Endodermal cell (in vitro differentiated cells): ENCODE measurements at regions not wholly inside any gene's neighbourhood (a gene's known extent, or its start where the extent isn't known, plus 50 kb on each side); places are given as distances from the start of the nearest gene placed in this dataset.

ENCODE experiments used
- DNase-seq: peaks from one replicate; pipeline ENCODE4 v3.0.0-alpha.2; 2017
- H3K27ac ChIP-seq: 2 replicates; pipeline ENCODE4 v1.5.1; 2013; ENCODE audit warnings: mild to moderate bottlenecking, low read depth, low read length, moderate library complexity
- H3K27me3 ChIP-seq: 2 replicates; pipeline ENCODE4 v1.6.1; 2013; ENCODE audit warnings: mild to moderate bottlenecking, low read length, moderate library complexity; ENCODE audit not compliant: insufficient read depth, control insufficient read depth, poor library complexity, severe bottlenecking
- H3K36me3 ChIP-seq: 2 replicates; pipeline ENCODE4 v1.7.0; 2013; ENCODE audit warnings: mild to moderate bottlenecking, low read length, moderate library complexity; ENCODE audit not compliant: control insufficient read depth, insufficient read depth
- H3K4me1 ChIP-seq: one replicate; pipeline ENCODE4 v1.7.0; 2013; ENCODE audit warnings: low read length; ENCODE audit not compliant: control insufficient read depth, insufficient read depth
- H3K4me3 ChIP-seq: 2 replicates; pipeline ENCODE4 v1.5.1; 2013; ENCODE audit warnings: mild to moderate bottlenecking, low read length, moderate library complexity
- H3K9ac ChIP-seq: 2 replicates; pipeline ENCODE4 v1.6.1; 2013; ENCODE audit warnings: mild to moderate bottlenecking, low read length, moderate library complexity; ENCODE audit not compliant: poor library complexity, severe bottlenecking; ENCODE audit errors: extremely low read depth
- H3K9me3 ChIP-seq: 2 replicates; pipeline ENCODE4 v1.6.1; 2013; ENCODE audit warnings: mild to moderate bottlenecking, low read length, moderate library complexity; ENCODE audit not compliant: control insufficient read depth
- H3K27ac Mint-ChIP-seq: 2 replicates; pipeline ENCODE4 v1.8.0; 2020; ENCODE audit warnings: mixed read lengths
- H3K27me3 Mint-ChIP-seq: 2 replicates; pipeline ENCODE4 v1.8.0; 2021; ENCODE audit warnings: mild to moderate bottlenecking, mixed read lengths; ENCODE audit not compliant: insufficient read depth
- H3K36me3 Mint-ChIP-seq: 2 replicates; pipeline ENCODE4 v1.8.0; 2020; ENCODE audit warnings: low read depth, mixed read lengths
- H3K4me1 Mint-ChIP-seq: 2 replicates; pipeline ENCODE4 v1.8.0; 2020; ENCODE audit warnings: mixed read lengths
- H3K4me3 Mint-ChIP-seq: 2 replicates; pipeline ENCODE4 v1.8.0; 2020; ENCODE audit warnings: mild to moderate bottlenecking, moderate library complexity, mixed read lengths
- H3K9me3 Mint-ChIP-seq: 2 replicates; pipeline ENCODE4 v1.8.0; 2020; ENCODE audit warnings: mild to moderate bottlenecking, mixed read lengths
- WGBS, 2 experiments: methylation state at CpG; one replicate each; pipeline versions ENCODE4 v1.1.5 to v1.1.7; 2013; ENCODE audit warnings: missing lambda C conversion rate in 2 of 2, mixed read lengths in 1 of 2; ENCODE audit not compliant: insufficient coverage in 1 of 2, insufficient read length in 1 of 2; 5-methylcytosine and 5-hydroxymethylcytosine counted together
- TF ChIP-seq, protein P1 (sequence below): fragments of 200-600 bp; sonication (generic); conservative IDR thresholded peaks from 2 replicates; pipeline ENCODE4 v1.5.0; 2021; ENCODE audit warnings: antibody characterized with exemption, mild to moderate bottlenecking

DNA sequence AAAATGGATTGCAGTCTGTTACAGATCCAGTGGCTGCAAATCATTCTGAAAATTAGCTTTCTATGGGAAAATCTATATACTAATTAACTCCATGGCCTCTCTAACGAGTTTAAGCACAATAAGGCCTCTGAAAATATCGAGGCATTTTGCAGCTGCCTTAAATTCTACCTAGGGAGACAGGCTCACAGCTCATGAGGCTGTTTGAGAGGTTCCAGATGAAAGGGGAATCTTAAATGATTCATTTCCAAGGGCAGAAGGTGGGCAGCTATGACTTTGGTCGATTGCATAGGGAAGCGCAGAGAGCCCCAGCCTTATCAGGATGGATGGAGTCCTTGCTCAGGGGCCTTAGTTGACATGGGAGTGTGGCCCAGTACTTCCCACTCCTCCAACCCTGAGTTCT lies 216.8 kb upstream of the POU3F1 start:
- Mint-ChIP-seq H3K27me3 (peaks cover 28% of the 10 kb centered on the region), H3K9me3 (peaks cover 11% of the 10 kb centered on the region), H3K36me3 (no peaks in the 10 kb centered on the region), H3K27ac (no peak overlapping the region), H3K4me1 (peaks cover 21% of the 10 kb centered on the region), H3K4me3 (no peak overlapping the region)
- H3K4me3 ChIP-seq, result no peak overlapping the region
- no peak overlapping the region for H3K9ac ChIP-seq
- WGBS, 2 experiments, result 92 to 94% methylated on average over 2 to 4 of the region's 4 CpGs
- no peak overlapping the region for H3K27ac ChIP-seq
- DNase-seq, result no peak
- no peaks in the 10 kb centered on the region for H3K9me3 ChIP-seq
- H3K36me3 ChIP-seq, result no peaks in the 10 kb centered on the region
- H3K4me1 ChIP-seq, result no peaks in the 10 kb centered on the region
- TF ChIP-seq, protein P1, sequence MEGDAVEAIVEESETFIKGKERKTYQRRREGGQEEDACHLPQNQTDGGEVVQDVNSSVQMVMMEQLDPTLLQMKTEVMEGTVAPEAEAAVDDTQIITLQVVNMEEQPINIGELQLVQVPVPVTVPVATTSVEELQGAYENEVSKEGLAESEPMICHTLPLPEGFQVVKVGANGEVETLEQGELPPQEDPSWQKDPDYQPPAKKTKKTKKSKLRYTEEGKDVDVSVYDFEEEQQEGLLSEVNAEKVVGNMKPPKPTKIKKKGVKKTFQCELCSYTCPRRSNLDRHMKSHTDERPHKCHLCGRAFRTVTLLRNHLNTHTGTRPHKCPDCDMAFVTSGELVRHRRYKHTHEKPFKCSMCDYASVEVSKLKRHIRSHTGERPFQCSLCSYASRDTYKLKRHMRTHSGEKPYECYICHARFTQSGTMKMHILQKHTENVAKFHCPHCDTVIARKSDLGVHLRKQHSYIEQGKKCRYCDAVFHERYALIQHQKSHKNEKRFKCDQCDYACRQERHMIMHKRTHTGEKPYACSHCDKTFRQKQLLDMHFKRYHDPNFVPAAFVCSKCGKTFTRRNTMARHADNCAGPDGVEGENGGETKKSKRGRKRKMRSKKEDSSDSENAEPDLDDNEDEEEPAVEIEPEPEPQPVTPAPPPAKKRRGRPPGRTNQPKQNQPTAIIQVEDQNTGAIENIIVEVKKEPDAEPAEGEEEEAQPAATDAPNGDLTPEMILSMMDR, result no peak
- H3K27me3 ChIP-seq, result peaks cover 4% of the 10 kb centered on the region

- no peak overlapping the region for H3K4me3 ChIP-seq
- no peaks in the 10 kb centered on the region for H3K36me3 ChIP-seq
- no peak overlapping the region for H3K9ac ChIP-seq
- H3K27me3 ChIP-seq, result no peaks in the 10 kb centered on the region
- WGBS, 2 experiments, result 89 to 100% methylated on average over 2 to 4 of the region's 4 CpGs
- peaks cover 24% of the 10 kb centered on the region for H3K27me3 Mint-ChIP-seq
- H3K4me1 Mint-ChIP-seq, result peaks cover 17% of the 10 kb centered on the region
- TF ChIP-seq, protein P1, result no peak
- H3K9me3 Mint-ChIP-seq, result peaks cover 11% of the 10 kb centered on the region
- no peak for DNase-seq
- no peak overlapping the region for H3K27ac Mint-ChIP-seq
- no peak overlapping the region for H3K4me3 Mint-ChIP-seq
- no peaks in the 10 kb centered on the region for H3K9me3 ChIP-seq
- H3K4me1 ChIP-seq, result no peaks in the 10 kb centered on the region
- H3K27ac ChIP-seq, result no peak overlapping the region
- H3K36me3 Mint-ChIP-seq, result no peaks in the 10 kb centered on the region
Observed at GRCh38 chr1:38261574-38261973, 215.0 kb upstream of the POU3F1 start.

GRCh38 chr1:38258085-38258627 lies 211.6 kb upstream of the POU3F1 start:
- Histone ChIP-seq H3K4me1 (no peaks in the 10 kb centered on the region), H3K27me3 (no peaks in the 10 kb centered on the region), H3K27ac (no peak overlapping the region), H3K9ac (no peak overlapping the region), H3K9me3 (no peaks in the 10 kb centered on the region), H3K36me3 (no peaks in the 10 kb centered on the region), H3K4me3 (no peak overlapping the region)
- peaks cover 13% of the 10 kb centered on the region for H3K4me1 Mint-ChIP-seq
- TF ChIP-seq, protein P1, result no peak
- no peaks in the 10 kb centered on the region for H3K36me3 Mint-ChIP-seq
- 82 to 83% methylated on average over 16 of the region's 16 CpGs for WGBS, 2 experiments
- H3K9me3 Mint-ChIP-seq, result peaks cover 12% of the 10 kb centered on the region
- H3K4me3 Mint-ChIP-seq, result no peak overlapping the region
- peaks cover 25% of the 10 kb centered on the region for H3K27me3 Mint-ChIP-seq
- no peak for DNase-seq
- H3K27ac Mint-ChIP-seq, result no peak overlapping the region
